SU-DHL-6 (cell line): ENCODE measurements at regions not wholly inside any gene's neighbourhood (a gene's known extent, or its start where the extent isn't known, plus 50 kb on each side); places are given as distances from the start of the nearest gene placed in this dataset.

Experiments
- CTCF ChIP-seq: fragments of 200-600 bp; sonication (generic); IDR thresholded peaks from one replicate; pipeline ENCODE4 v1.5.1; 2017; ENCODE audit warnings: antibody characterized with exemption, mild to moderate bottlenecking, low read length, moderate library complexity; ENCODE audit not compliant: insufficient read depth, poor library complexity, severe bottlenecking
- EZH2phosphoT487 ChIP-seq: fragments of 200-600 bp; sonication (generic), shearing (Covaris generic); conservative IDR thresholded peaks from 2 replicates; pipeline ENCODE4 v1.6.1; 2018; ENCODE audit warnings: mild to moderate bottlenecking, antibody characterized with exemption, low read length, moderate library complexity, mixed read lengths

GRCh38 chr21:35210093-35210492 is 161.0 kb upstream of the RUNX1 start:
- no peak for TF ChIP-seq EZH2phosphoT487
- TF ChIP-seq CTCF, result no peak
